IMR-90 (cell line): ENCODE measurements at regions not wholly inside any gene's neighbourhood (a gene's known extent, or its start where the extent isn't known, plus 50 kb on each side); places are given as distances from the start of the nearest gene placed in this dataset.

Experiments
- CEBPB ChIP-seq: IDR thresholded peaks from 2 replicates; pipeline ENCODE4 v1.6.1; 2012; ENCODE audit warnings: low read depth, low read length, improper control_type of control experiment
- CTCF ChIP-seq: conservative IDR thresholded peaks from 2 replicates; pipeline ENCODE4 v1.5.1; 2012; ENCODE audit warnings: mild to moderate bottlenecking, low read depth, low read length, improper control_type of control experiment
- ELK1 ChIP-seq: fragments of 150-350 bp; IDR thresholded peaks from 2 replicates; pipeline ENCODE4 v1.6.1; 2016; ENCODE audit warnings: low read depth, mild to moderate bottlenecking, low read length, moderate library complexity, borderline replicate concordance
- FOS ChIP-seq: fragments of 150-350 bp; IDR thresholded peaks from 2 replicates; pipeline ENCODE4 v1.6.1; 2016; ENCODE audit warnings: low read depth, low read length
- NFE2L2 ChIP-seq: fragments of 150-350 bp; IDR thresholded peaks from 2 replicates; pipeline ENCODE4 v1.6.1; 2016; ENCODE audit warnings: low read depth, mild to moderate bottlenecking, low read length
- POLR2A ChIP-seq: IDR thresholded peaks from 2 replicates; pipeline ENCODE4 v1.6.1; 2012; ENCODE audit warnings: mild to moderate bottlenecking, low read depth, low read length
- RAD21 ChIP-seq: IDR thresholded peaks from 2 replicates; pipeline ENCODE4 v1.6.1; 2012; ENCODE audit warnings: low read length, improper control_type of control experiment
- RCOR1 ChIP-seq: IDR thresholded peaks from 2 replicates; pipeline ENCODE4 v1.6.1; 2012; ENCODE audit warnings: mild to moderate bottlenecking, low read length, improper control_type of control experiment; ENCODE audit not compliant: insufficient replicate concordance
- RFX5 ChIP-seq: IDR thresholded peaks from 2 replicates; pipeline ENCODE4 v1.8.0; 2012; ENCODE audit warnings: low read depth, mild to moderate bottlenecking, low read length, moderate library complexity
- SMC3 ChIP-seq: fragments of 150-350 bp; IDR thresholded peaks from 2 replicates; pipeline ENCODE4 v1.6.1; 2016; ENCODE audit warnings: low read depth, mild to moderate bottlenecking, antibody characterized with exemption, low read length, moderate library complexity
- USF2 ChIP-seq: fragments of 150-350 bp; IDR thresholded peaks from 2 replicates; pipeline ENCODE4 v1.6.1; 2017; ENCODE audit warnings: mild to moderate bottlenecking, antibody characterized with exemption, low read length, low read depth

- TF ChIP-seq CTCF (no peak), POLR2A (no peak), CEBPB (0 out of 2 replicates have a peak, but pooled peaks have one; percentile 9), RAD21 (no peak), USF2 (no peak), NFE2L2 (no peak), ELK1 (no peak), RFX5 (no peak), FOS (no peak), SMC3 (no peak), RCOR1 (no peak)
These were observed 712.1 kb upstream of the CHRM3 start for GRCh38 chr1:238674316-238674715.
